HG02759 (cell line): ENCODE measurements at regions not wholly inside any gene's neighbourhood (a gene's known extent, or its start where the extent isn't known, plus 50 kb on each side); places are given as distances from the start of the nearest gene placed in this dataset.

Source experiments
- ATAC-seq: cut with Tn5 transposase; IDR thresholded peaks from one replicate; pipeline ENCODE4 v1.9.1; 2021; ENCODE audit warnings: mild to moderate bottlenecking, moderate library complexity; ENCODE audit not compliant: unreplicated experiment

- ATAC-seq, result no peak
Observed at GRCh38 chr1:38476850-38477178, 382.8 kb downstream of the RRAGC start.

- no peak for ATAC-seq
Observed at GRCh38 chr1:38476111-38476849, 383.3 kb downstream of the RRAGC start.

- no peak for ATAC-seq
Observed at GRCh38 chr1:38475624-38476005, 384.0 kb downstream of the RRAGC start.

GRCh38 chr1:38474738-38475623, 384.6 kb downstream of the RRAGC start:
- ATAC-seq, result peak; percentile 79

- no peak for ATAC-seq
Observed at GRCh38 chr1:38466487-38466886, 393.1 kb downstream of the RRAGC start.

GRCh38 chr1:38465460-38465859, 394.1 kb downstream of the RRAGC start:
- ATAC-seq, result no peak

- no peak for ATAC-seq
Observed at GRCh38 chr1:38464071-38464661, 395.4 kb downstream of the RRAGC start.

- no peak for ATAC-seq
Observed at GRCh38 chr1:38463074-38463473, 396.5 kb downstream of the RRAGC start.

- ATAC-seq, result no peak
Observed at GRCh38 chr1:38456531-38456876, 403.1 kb downstream of the RRAGC start.

GRCh38 chr1:38455829-38456530, 403.6 kb downstream of the RRAGC start:
- no peak for ATAC-seq

- ATAC-seq, result no peak
Observed at GRCh38 chr1:38454749-38455441, 404.7 kb downstream of the RRAGC start.

- ATAC-seq, result no peak
Observed at GRCh38 chr1:38454236-38454635, 405.3 kb downstream of the RRAGC start.

GRCh38 chr1:38452246-38452645, 405.7 kb upstream of the POU3F1 start:
- ATAC-seq, result no peak

- ATAC-seq, result no peak
Observed at GRCh38 chr1:38451541-38451993, 405.0 kb upstream of the POU3F1 start.

GRCh38 chr1:38448893-38449292, 402.3 kb upstream of the POU3F1 start:
- ATAC-seq, result no peak

GRCh38 chr1:38446936-38447335, 400.3 kb upstream of the POU3F1 start:
- no peak for ATAC-seq

- ATAC-seq, result no peak
Observed at GRCh38 chr1:38444770-38445442, 398.3 kb upstream of the POU3F1 start.

GRCh38 chr1:38444311-38444710, 397.7 kb upstream of the POU3F1 start:
- no peak for ATAC-seq

GRCh38 chr1:38440402-38440801, 393.8 kb upstream of the POU3F1 start:
- no peak for ATAC-seq

GRCh38 chr1:38436749-38437148, 390.2 kb upstream of the POU3F1 start:
- ATAC-seq, result no peak
